ENCODE measurements at regions not wholly inside any gene's neighbourhood (a gene's known extent, or its start where the extent isn't known, plus 50 kb on each side); places are given as distances from the start of the nearest gene placed in this dataset.
"Not testable (repeated sequence)": the region's sequence is repeated elsewhere in the genome, so short reads cannot be mapped to it uniquely, and the experiment has no call there.

DNA sequence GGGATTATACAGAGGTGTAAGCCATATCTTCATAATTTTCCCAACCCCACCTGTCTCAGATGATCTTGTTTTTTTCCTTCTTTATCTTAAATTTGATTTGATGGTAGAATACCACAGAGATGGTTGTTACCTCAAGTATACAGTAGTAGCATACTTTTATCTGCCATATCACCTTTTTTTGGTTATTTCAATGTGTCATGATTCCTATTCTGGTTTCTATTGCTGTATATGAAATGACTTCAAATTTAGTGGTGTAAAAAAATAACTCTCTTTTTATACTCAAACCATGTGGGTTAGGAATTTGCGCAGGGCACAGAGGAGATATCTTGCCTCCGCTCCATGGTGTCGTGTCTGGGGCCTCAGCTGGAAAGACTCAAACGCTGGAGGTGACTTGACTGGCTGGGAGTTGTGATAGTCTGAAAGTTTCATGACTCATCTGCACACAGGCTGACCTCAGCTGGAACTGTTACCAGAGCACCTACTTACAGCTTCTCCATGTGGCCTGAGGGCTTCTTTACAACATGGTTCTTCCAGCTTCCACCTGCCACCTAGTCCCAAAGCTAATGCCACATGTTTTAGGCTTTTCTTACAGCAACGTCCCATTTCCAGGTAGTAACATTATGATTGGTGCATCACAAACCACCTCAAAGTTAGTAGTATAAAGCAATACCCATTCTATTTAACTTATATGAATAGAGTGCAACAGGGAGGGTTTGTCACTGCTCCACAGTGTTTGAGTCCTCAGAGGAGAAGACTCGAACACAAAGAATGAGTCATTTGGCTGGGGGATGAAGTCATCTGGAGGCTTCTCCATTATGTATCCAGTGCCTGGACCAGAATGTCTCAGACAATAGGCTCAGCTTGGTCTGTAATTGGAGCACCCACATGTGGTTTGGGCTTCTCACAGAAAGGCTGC, 82.3 kb upstream of the XPO1 start:
- DNase-seq = no peak

DNA sequence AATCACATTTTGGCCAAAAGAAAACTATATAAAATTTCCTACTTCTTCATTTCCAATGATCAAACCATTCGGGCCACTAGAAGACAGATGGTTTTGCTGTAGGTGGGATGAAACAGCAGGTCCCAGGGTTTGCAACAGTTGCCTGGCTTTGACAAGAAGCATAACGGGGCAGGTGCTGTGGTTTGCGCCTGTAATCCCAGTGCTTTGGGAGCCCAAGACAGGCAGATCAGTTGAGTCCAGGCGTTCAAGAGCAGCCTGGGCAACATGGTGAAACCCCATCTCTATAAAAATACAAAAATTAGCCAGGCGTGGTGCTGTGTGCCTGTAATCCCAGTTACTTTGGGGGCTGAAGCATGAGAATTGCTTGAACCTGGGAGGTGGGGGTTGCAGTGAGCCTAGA, 81.4 kb upstream of the XPO1 start:
- DNase-seq = no peak

GRCh38 chr2:61617610-61618009, 79.5 kb upstream of the XPO1 start:
- DNase-seq = no peak

DNA sequence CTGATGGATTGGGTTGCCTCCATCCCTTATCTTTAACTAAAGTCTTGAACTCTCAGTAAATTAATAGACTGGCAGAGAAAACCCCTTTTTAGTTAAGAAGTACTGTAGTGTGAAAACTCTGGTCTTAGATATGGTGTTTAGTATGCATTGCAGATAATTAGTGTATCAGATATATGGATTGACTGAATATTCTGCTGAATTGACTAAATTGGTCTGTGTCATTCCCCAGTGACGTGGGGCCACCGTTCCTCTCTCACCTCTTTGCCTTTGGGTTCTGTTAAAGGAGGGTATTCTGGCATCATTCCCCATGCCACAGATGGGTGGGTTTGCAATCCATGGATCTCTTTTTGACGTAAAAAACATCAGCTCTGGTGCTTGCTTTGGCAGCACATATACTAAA, 67.1 kb upstream of the XPO1 start:
- DNase-seq = no peak

DNA sequence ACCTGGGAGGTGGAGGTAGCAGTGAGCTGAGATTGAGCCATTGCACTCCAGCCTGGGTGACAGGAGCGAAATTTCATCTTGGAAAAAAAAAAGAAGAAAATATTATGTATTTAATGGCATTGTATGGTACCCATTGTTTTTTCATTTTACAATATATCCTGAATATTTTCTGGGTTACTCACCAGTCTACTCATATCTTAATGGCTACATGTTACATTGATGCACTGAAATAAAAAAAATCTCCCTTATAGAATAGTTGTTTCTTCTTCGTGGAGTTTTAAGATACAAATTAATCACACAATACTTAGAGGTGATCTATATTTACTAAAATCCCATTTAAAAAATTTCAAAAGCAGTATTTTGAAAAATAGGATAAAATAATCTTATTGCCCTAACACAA, 66.3 kb upstream of the XPO1 start:
- no peak for DNase-seq

DNA sequence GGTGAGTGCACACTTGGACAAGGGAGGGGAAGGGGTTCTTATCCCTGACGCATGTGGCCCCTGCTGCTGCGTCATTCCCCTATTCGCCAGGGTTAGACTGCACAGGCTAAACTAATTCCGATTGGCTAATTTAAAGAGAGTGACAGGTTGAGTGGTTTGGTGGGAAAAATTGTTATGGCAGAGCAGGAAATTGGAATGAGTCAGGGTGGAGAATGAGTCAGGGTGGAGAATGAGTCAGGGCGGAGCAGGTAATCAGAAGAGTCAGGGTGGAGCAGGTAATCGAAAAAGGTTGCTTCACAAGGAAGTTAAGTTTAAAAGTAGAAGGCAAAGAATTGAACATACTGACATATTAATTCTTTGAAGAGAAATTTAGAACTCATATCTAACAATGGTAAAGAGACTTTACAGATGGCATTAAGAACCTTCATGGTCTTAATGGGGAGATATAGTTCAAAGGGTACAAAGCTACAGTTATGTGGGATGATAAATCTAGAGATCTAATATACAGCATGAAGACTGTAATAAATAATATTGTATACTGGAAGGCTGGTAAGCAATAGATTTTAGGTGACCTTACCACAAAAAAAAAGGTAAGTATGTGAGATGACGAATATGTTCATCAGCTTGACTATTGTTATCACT, 60.5 kb upstream of the XPO1 start:
- DNase-seq = not testable (repeated sequence)

- DNase-seq = no peak
These were observed 59.4 kb upstream of the XPO1 start for GRCh38 chr2:61597300-61598289.

GRCh38 chr2:61594201-61594600, 56.0 kb upstream of the XPO1 start:
- DNase-seq = not testable (repeated sequence)

- DNase-seq = not testable (repeated sequence)
These were observed 55.5 kb upstream of the XPO1 start for GRCh38 chr2:61593648-61594047.

DNA sequence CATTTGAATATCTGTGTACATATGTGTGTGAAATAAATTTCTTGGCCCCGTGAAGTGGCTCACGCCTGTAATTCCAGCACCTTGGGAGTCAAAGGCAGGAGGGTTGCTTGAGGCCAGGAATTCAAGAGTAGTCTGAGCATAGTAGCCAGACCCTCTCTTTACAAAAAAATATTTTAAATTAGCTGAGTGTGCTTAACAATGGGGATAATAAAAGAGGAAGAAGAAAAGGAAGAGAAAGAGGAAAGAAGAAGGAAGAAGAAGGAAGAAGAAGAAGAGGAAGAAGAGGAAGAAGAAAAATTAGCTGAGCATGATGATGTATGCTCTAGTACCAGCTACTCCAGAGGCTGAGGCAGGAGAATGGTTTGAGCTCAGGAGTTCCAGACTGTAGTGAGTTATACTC, 52.1 kb upstream of the XPO1 start:
- DNase-seq = no peak

DNA sequence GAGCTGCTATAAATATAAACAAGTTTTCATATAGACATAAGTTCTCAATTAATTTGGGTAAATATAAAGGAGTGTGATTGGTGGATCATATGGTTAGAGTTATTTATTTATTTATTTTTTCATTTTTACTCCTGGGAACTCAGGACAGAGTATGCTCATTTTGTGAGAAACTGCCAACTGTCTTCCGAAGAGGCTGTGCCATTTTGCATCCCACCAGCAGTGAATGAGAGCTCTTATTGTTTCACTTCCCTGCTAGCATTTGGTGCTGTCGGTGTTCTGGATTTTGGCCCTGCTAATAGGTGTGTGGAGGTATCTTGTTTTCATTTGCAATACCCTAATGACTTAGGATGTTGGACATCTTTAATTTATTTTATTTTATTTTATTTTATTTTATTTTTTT, 50.4 kb upstream of the XPO1 start:
- no peak for DNase-seq

Data from GF-D8 (cell line).